Upper lobe of left lung (tissue), 4 donors: ENCODE measurements at regions not wholly inside any gene's neighbourhood (a gene's known extent, or its start where the extent isn't known, plus 50 kb on each side); places are given as distances from the start of the nearest gene placed in this dataset.
"Not testable (repeated sequence)": the region's sequence is repeated elsewhere in the genome, so short reads cannot be mapped to it uniquely, and the experiment has no call there.

Experiments
- EP300 ChIP-seq, 4 donors: sonication (generic); formaldehyde crosslinking; IDR thresholded peaks; one replicate each; pipeline ENCODE4 v1.5.1; 2017; ENCODE audit warnings: antibody characterized with exemption in 4 of 4, control low read depth in 2 of 4
- POLR2A ChIP-seq, 4 donors: fragments of 450-650 bp; IDR thresholded peaks; one replicate each; pipeline ENCODE4 v1.5.1; 2016 to 2017; ENCODE audit warnings: antibody characterized with exemption in 4 of 4, mild to moderate bottlenecking in 2 of 4
- TF ChIP-seq, protein P1 (sequence below), 6 experiments: fragments of 450-650 bp in 4 of 6; fragments of 200-600 bp in 2 of 6; sonication (generic) in 2 of 6; IDR thresholded peaks; one replicate each; pipeline ENCODE4 v1.5.1; 2016 to 2019; ENCODE audit warnings: antibody characterized with exemption in 6 of 6

DNA sequence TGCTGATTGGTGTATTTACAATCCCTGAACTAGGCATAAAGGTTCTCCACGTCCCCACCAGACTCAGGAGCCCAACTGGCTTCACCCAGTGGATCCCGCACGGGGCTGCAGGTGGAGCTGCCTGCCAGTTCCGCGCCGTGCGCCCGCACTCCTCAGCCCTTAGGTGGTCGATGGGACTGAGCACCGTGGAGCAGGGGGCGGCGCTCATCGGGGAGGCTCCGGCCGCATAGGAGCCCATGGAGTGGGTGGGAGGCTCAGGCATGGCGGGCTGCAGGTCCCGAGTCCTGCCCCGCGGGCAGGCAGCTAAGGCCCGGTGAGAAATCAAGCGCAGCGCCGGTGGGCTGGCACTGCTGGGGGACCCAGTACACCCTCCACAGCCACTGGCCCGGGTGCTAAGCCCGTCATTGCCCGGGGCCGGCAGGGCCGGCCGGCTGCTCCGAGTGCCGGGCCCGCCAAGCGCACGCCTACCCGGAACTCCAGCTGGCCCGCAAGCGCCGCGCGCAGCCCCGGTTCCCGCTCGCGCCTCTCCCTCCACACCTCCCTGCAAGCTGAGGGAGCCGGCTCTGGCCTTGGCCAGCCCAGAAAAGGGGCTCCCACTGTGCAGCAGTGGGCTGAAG lies 101.5 kb downstream of the SLC16A1 start:
- TF ChIP-seq, protein P1, sequence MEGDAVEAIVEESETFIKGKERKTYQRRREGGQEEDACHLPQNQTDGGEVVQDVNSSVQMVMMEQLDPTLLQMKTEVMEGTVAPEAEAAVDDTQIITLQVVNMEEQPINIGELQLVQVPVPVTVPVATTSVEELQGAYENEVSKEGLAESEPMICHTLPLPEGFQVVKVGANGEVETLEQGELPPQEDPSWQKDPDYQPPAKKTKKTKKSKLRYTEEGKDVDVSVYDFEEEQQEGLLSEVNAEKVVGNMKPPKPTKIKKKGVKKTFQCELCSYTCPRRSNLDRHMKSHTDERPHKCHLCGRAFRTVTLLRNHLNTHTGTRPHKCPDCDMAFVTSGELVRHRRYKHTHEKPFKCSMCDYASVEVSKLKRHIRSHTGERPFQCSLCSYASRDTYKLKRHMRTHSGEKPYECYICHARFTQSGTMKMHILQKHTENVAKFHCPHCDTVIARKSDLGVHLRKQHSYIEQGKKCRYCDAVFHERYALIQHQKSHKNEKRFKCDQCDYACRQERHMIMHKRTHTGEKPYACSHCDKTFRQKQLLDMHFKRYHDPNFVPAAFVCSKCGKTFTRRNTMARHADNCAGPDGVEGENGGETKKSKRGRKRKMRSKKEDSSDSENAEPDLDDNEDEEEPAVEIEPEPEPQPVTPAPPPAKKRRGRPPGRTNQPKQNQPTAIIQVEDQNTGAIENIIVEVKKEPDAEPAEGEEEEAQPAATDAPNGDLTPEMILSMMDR (IDR thresholded peaks at IDR 0.05) = not testable (repeated sequence)
- not testable (repeated sequence) for TF ChIP-seq POLR2A, EP300 (IDR thresholded peaks at IDR 0.05)
